IPS-15b (cell line): ENCODE measurements at regions not wholly inside any gene's neighbourhood (a gene's known extent, or its start where the extent isn't known, plus 50 kb on each side); places are given as distances from the start of the nearest gene placed in this dataset.
"Not testable (repeated sequence)": the region's sequence is repeated elsewhere in the genome, so short reads cannot be mapped to it uniquely, and the experiment has no call there.

ENCODE experiments used
- H3K27me3 ChIP-seq: one replicate; pipeline ENCODE4 v1.6.1; 2013; ENCODE audit warnings: low read length; ENCODE audit not compliant: control insufficient read depth, insufficient read depth
- H3K36me3 ChIP-seq: one replicate; pipeline ENCODE4 v1.6.1; 2013; ENCODE audit warnings: low read length; ENCODE audit not compliant: control insufficient read depth, insufficient read depth
- H3K4me1 ChIP-seq: one replicate; pipeline ENCODE4 v1.6.1; 2013; ENCODE audit warnings: mild to moderate bottlenecking, low read length; ENCODE audit not compliant: control insufficient read depth, insufficient read depth
- H3K4me3 ChIP-seq: one replicate; pipeline ENCODE4 v1.5.1; 2013; ENCODE audit warnings: low read depth, low read length
- H3K9ac ChIP-seq: one replicate; pipeline ENCODE4 v1.6.1; 2013; ENCODE audit warnings: low read depth, mild to moderate bottlenecking, low read length
- H3K9me3 ChIP-seq: one replicate; pipeline ENCODE4 v1.6.1; 2013; ENCODE audit warnings: mild to moderate bottlenecking, low read length; ENCODE audit not compliant: control insufficient read depth, insufficient read depth

GRCh38 chr7:56447864-56448693 is 331.9 kb upstream of the NUPR2 start:
- H3K9me3 ChIP-seq, result peaks cover 7% of the 10 kb centered on the region

GRCh38 chr7:56420528-56420927 is 304.3 kb upstream of the NUPR2 start:
- H3K4me1 ChIP-seq, H3K4me3 ChIP-seq, H3K27me3 ChIP-seq, H3K9ac ChIP-seq, H3K9me3 ChIP-seq, H3K36me3 ChIP-seq: not testable (repeated sequence)

More at GRCh38 chr7:56447864-56448693, 331.9 kb upstream of the NUPR2 start:
- H3K9ac ChIP-seq, result no peak overlapping the region
- H3K27me3 ChIP-seq, result no peaks in the 10 kb centered on the region
- no peaks in the 10 kb centered on the region for H3K36me3 ChIP-seq
- no peaks in the 10 kb centered on the region for H3K4me1 ChIP-seq
- no peak overlapping the region for H3K4me3 ChIP-seq

GRCh38 chr7:56375173-56375572 is 259.0 kb upstream of the NUPR2 start:
- Histone ChIP-seq H3K9ac (no peak overlapping the region), H3K36me3 (peaks cover 3% of the 10 kb centered on the region), H3K27me3 (no peaks in the 10 kb centered on the region), H3K4me3 (no peak overlapping the region), H3K4me1 (no peaks in the 10 kb centered on the region), H3K9me3 (peaks cover 3% of the 10 kb centered on the region)

GRCh38 chr7:56374666-56375065 is 258.4 kb upstream of the NUPR2 start:
- not testable (repeated sequence) for H3K9ac ChIP-seq, H3K27me3 ChIP-seq, H3K36me3 ChIP-seq, H3K9me3 ChIP-seq, H3K4me3 ChIP-seq, H3K4me1 ChIP-seq

- not testable (repeated sequence) for H3K4me3 ChIP-seq, H3K9ac ChIP-seq, H3K9me3 ChIP-seq
These were observed 257.1 kb upstream of the NUPR2 start for GRCh38 chr7:56373314-56373713.

GRCh38 chr7:56371792-56372191 is 255.6 kb upstream of the NUPR2 start:
- H3K27me3 ChIP-seq, H3K4me3 ChIP-seq, H3K9ac ChIP-seq, H3K36me3 ChIP-seq, H3K9me3 ChIP-seq, H3K4me1 ChIP-seq: not testable (repeated sequence)

More at GRCh38 chr7:56373314-56373713, 257.1 kb upstream of the NUPR2 start:
- H3K4me1 ChIP-seq, H3K36me3 ChIP-seq, H3K27me3 ChIP-seq: not testable (repeated sequence)

GRCh38 chr7:56370208-56370872 is 254.1 kb upstream of the NUPR2 start:
- H3K4me1 ChIP-seq, H3K9me3 ChIP-seq, H3K9ac ChIP-seq, H3K36me3 ChIP-seq, H3K27me3 ChIP-seq, H3K4me3 ChIP-seq: not testable (repeated sequence)

- H3K9ac ChIP-seq, H3K9me3 ChIP-seq, H3K27me3 ChIP-seq, H3K4me3 ChIP-seq, H3K4me1 ChIP-seq, H3K36me3 ChIP-seq: not testable (repeated sequence)
These were observed 251.7 kb upstream of the NUPR2 start for GRCh38 chr7:56367914-56368313.

GRCh38 chr7:56367411-56367810 is 251.2 kb upstream of the NUPR2 start:
- not testable (repeated sequence) for H3K4me1 ChIP-seq, H3K27me3 ChIP-seq, H3K9ac ChIP-seq, H3K9me3 ChIP-seq, H3K36me3 ChIP-seq, H3K4me3 ChIP-seq

- H3K36me3 ChIP-seq, H3K9ac ChIP-seq, H3K4me1 ChIP-seq, H3K4me3 ChIP-seq, H3K27me3 ChIP-seq, H3K9me3 ChIP-seq: not testable (repeated sequence)
These were observed 250.5 kb upstream of the NUPR2 start for GRCh38 chr7:56366701-56367100.

GRCh38 chr7:56352576-56352975 is 236.4 kb upstream of the NUPR2 start:
- H3K27me3 ChIP-seq, H3K4me1 ChIP-seq, H3K9ac ChIP-seq, H3K36me3 ChIP-seq, H3K4me3 ChIP-seq, H3K9me3 ChIP-seq: not testable (repeated sequence)

GRCh38 chr7:56351181-56351580 is 235.0 kb upstream of the NUPR2 start:
- H3K9me3 ChIP-seq, H3K4me1 ChIP-seq: not testable (repeated sequence)

More at GRCh38 chr7:56351181-56351580, 235.0 kb upstream of the NUPR2 start:
- H3K36me3 ChIP-seq, H3K27me3 ChIP-seq, H3K4me3 ChIP-seq, H3K9ac ChIP-seq: not testable (repeated sequence)
